HepG2 (cell line): ENCODE measurements at regions not wholly inside any gene's neighbourhood (a gene's known extent, or its start where the extent isn't known, plus 50 kb on each side); places are given as distances from the start of the nearest gene placed in this dataset.

Experiments
- ARHGAP35 ChIP-seq: sonication (generic); formaldehyde crosslinking; IDR thresholded peaks from 2 replicates; pipeline ENCODE4 v1.9.0; 2022; ENCODE audit warnings: mild to moderate bottlenecking, inconsistent platforms, moderate library complexity, missing genetic modification reagents, borderline replicate concordance
- CEBPZ ChIP-seq: IDR thresholded peaks from 2 replicates; pipeline ENCODE4 v1.6.1; 2012; ENCODE audit warnings: low read length, improper control_type of control experiment
- CREM ChIP-seq, 2 experiments: sonication (generic) in 1 of 2; formaldehyde crosslinking in 1 of 2; IDR thresholded peaks; 2 replicates each; pipeline versions ENCODE4 v1.4.0 to v1.6.1; 2016 to 2020; ENCODE audit warnings: antibody characterized with exemption in 1 of 2, mild to moderate bottlenecking in 1 of 2, missing genetic modification reagents in 1 of 2
- FOXA3 ChIP-seq: IDR thresholded peaks from 2 replicates; pipeline ENCODE4 v1.6.1; 2016; ENCODE audit warnings: missing genetic modification reagents, missing compliant biosample characterization
- FOXK1 ChIP-seq: sonication (generic); formaldehyde crosslinking; IDR thresholded peaks from 2 replicates; pipeline ENCODE4 v1.4.0; 2020; ENCODE audit warnings: low read depth, missing genetic modification reagents, borderline replicate concordance
- FOXP1 ChIP-seq, 2 experiments: fragments of 450-650 bp in 1 of 2; IDR thresholded peaks; 2 replicates each; pipeline ENCODE4 v1.6.1; 2017 to 2018; ENCODE audit warnings: antibody characterized with exemption in 1 of 2
- GLI4 ChIP-seq: sonication (generic); formaldehyde crosslinking; IDR thresholded peaks from 2 replicates; pipeline ENCODE4 v1.5.1; 2020; ENCODE audit warnings: missing genetic modification reagents, mild to moderate bottlenecking, moderate library complexity, borderline replicate concordance
- GZF1 ChIP-seq: sonication (generic); formaldehyde crosslinking; IDR thresholded peaks from 2 replicates; pipeline ENCODE4 v1.5.1; 2020; ENCODE audit warnings: mild to moderate bottlenecking, missing genetic modification reagents
- IRF1 ChIP-seq: sonication (generic); formaldehyde crosslinking; IDR thresholded peaks from 2 replicates; pipeline ENCODE4 v1.4.0; 2020; ENCODE audit warnings: low read depth, mild to moderate bottlenecking, missing genetic modification reagents
- JUN ChIP-seq: sonication (generic); formaldehyde crosslinking; IDR thresholded peaks from 2 replicates; pipeline ENCODE4 v1.4.0; 2020; ENCODE audit warnings: mild to moderate bottlenecking, missing genetic modification reagents
- LCORL ChIP-seq, 2 experiments: fragments of 450-650 bp in 1 of 2; sonication (generic) in 1 of 2; formaldehyde crosslinking in 1 of 2; IDR thresholded peaks; 2 replicates each; pipeline versions ENCODE4 v1.5.0 to v1.6.1; 2017 to 2020; ENCODE audit warnings: antibody characterized with exemption in 1 of 2, missing genetic modification reagents in 1 of 2
- MBNL3 ChIP-seq: fragments of 250-450 bp; sonication (Bioruptor Pico); conservative IDR thresholded peaks from 2 replicates; pipeline ENCODE4 v1.8.0; 2022; ENCODE audit warnings: mild to moderate bottlenecking, inconsistent platforms
- MED13 ChIP-seq: sonication (generic); formaldehyde crosslinking; IDR thresholded peaks from 2 replicates; pipeline ENCODE4 v1.5.0; 2020; ENCODE audit warnings: missing genetic modification reagents
- NCOR1 ChIP-seq: fragments of 200-600 bp; sonication (generic); IDR thresholded peaks from 2 replicates; pipeline ENCODE4 v1.7.0; 2017; ENCODE audit warnings: antibody characterized with exemption, low read length, borderline replicate concordance
- PAF1 ChIP-seq: IDR thresholded peaks from 2 replicates; pipeline ENCODE4 v1.6.1; 2016; ENCODE audit warnings: missing genetic modification reagents, missing compliant biosample characterization
- POGZ ChIP-seq: sonication (generic); formaldehyde crosslinking; IDR thresholded peaks from 2 replicates; pipeline ENCODE4 v1.4.0; 2020; ENCODE audit warnings: mild to moderate bottlenecking, missing genetic modification reagents
- PRMT3 ChIP-seq: sonication (generic); formaldehyde crosslinking; IDR thresholded peaks from 2 replicates; pipeline ENCODE4 v1.8.1; 2022; ENCODE audit warnings: low read depth, mild to moderate bottlenecking, moderate library complexity, missing genetic modification reagents, borderline replicate concordance
- RNF2 ChIP-seq: fragments of 450-650 bp; conservative IDR thresholded peaks from 2 replicates; pipeline ENCODE4 v1.6.1; 2016; ENCODE audit warnings: low read depth
- SALL1 ChIP-seq: sonication (generic); formaldehyde crosslinking; IDR thresholded peaks from 2 replicates; pipeline ENCODE4 v1.8.0; 2022; ENCODE audit warnings: mild to moderate bottlenecking, missing genetic modification reagents
- SKI ChIP-seq: fragments of 450-650 bp; IDR thresholded peaks from one replicate; pipeline ENCODE4 v1.6.1; 2018; ENCODE audit warnings: mild to moderate bottlenecking; ENCODE audit not compliant: partially characterized antibody
- SOX5 ChIP-seq: IDR thresholded peaks from 2 replicates; pipeline ENCODE4 v1.6.1; 2016; ENCODE audit warnings: borderline replicate concordance
- STAT5B ChIP-seq: sonication (generic); formaldehyde crosslinking; IDR thresholded peaks from 2 replicates; pipeline ENCODE4 v1.4.0; 2020; ENCODE audit warnings: missing genetic modification reagents
- TBX2 ChIP-seq: sonication (generic); formaldehyde crosslinking; IDR thresholded peaks from 2 replicates; pipeline ENCODE4 v1.5.0; 2020; ENCODE audit warnings: missing genetic modification reagents, mild to moderate bottlenecking, borderline replicate concordance
- ZNF124 ChIP-seq: sonication (generic); formaldehyde crosslinking; IDR thresholded peaks from 2 replicates; pipeline ENCODE4 v1.4.0; 2020; ENCODE audit warnings: missing genetic modification reagents
- ZNF160 ChIP-seq: sonication (generic); formaldehyde crosslinking; IDR thresholded peaks from 2 replicates; pipeline ENCODE4 v1.8.0; 2022; ENCODE audit warnings: mild to moderate bottlenecking, inconsistent platforms, missing genetic modification reagents
- ZNF441 ChIP-seq: sonication (generic); formaldehyde crosslinking; IDR thresholded peaks from 2 replicates; pipeline ENCODE4 v1.7.0; 2021; ENCODE audit warnings: missing genetic modification reagents, borderline replicate concordance
- ZNF446 ChIP-seq: sonication (generic); formaldehyde crosslinking; IDR thresholded peaks from 2 replicates; pipeline ENCODE4 v1.5.0; 2020; ENCODE audit warnings: mild to moderate bottlenecking, missing genetic modification reagents
- ZNF563 ChIP-seq: sonication (generic); formaldehyde crosslinking; IDR thresholded peaks from 2 replicates; pipeline ENCODE4 v1.8.0; 2022; ENCODE audit warnings: mild to moderate bottlenecking, moderate library complexity, missing genetic modification reagents
- ZNF660 ChIP-seq: sonication (generic); formaldehyde crosslinking; IDR thresholded peaks from 2 replicates; pipeline ENCODE4 v1.5.1; 2020; ENCODE audit warnings: mild to moderate bottlenecking, low read depth, missing genetic modification reagents, borderline replicate concordance

GRCh38 chr7:13021566-13022300 is 334.3 kb downstream of the ARL4A start (continued):
- TF ChIP-seq ARHGAP35 (CRISPR knock-in tag) (no peak), SOX5 (CRISPR knock-in tag) (peak; percentile 93), ZNF441 (no peak), TBX2 (no peak), ZNF660 (CRISPR knock-in tag) (no peak), GLI4 (CRISPR knock-in tag) (no peak), SKI (no peak), CEBPZ (no peak), FOXA3 (CRISPR knock-in tag) (peak; percentile 70), LCORL (IDR thresholded peaks at IDR 0.05) (no peak), LCORL (CRISPR knock-in tag; IDR thresholded peaks at IDR 0.05) (no peak), RNF2 (no peak), STAT5B (no peak), ZNF563 (CRISPR knock-in tag) (no peak), SALL1 (CRISPR knock-in tag) (peak; percentile 16; the same call in 1 of the 2 replicates), JUN (CRISPR knock-in tag) (no peak), ZNF446 (no peak), NCOR1 (no peak), ZNF124 (CRISPR knock-in tag) (no peak), CREM (IDR thresholded peaks at IDR 0.05) (peak; percentile 42; the same call in 1 of the 2 replicates), CREM (CRISPR knock-in tag; IDR thresholded peaks at IDR 0.05) (no peak), PRMT3 (CRISPR knock-in tag) (no peak), FOXP1 (IDR thresholded peaks at IDR 0.05) (no peak), FOXP1 (CRISPR knock-in tag; IDR thresholded peaks at IDR 0.05) (peak; percentile 69), PAF1 (no peak), FOXK1 (CRISPR knock-in tag) (peak; percentile 16; the same call in 1 of the 2 replicates), MED13 (CRISPR knock-in tag) (no peak), IRF1 (CRISPR knock-in tag) (no peak), MBNL3 (no peak), POGZ (CRISPR knock-in tag) (peak; percentile 82), ZNF160 (CRISPR knock-in tag) (no peak), GZF1 (CRISPR knock-in tag) (no peak)
